ENCODE measurements at regions not wholly inside any gene's neighbourhood (a gene's known extent, or its start where the extent isn't known, plus 50 kb on each side); places are given as distances from the start of the nearest gene placed in this dataset.

GRCh38 chr10:29859521-29860130 is 199.8 kb downstream of the JCAD start (continued):
- TF ChIP-seq KDM2B (CRISPR knock-in tag; IDR thresholded peaks at IDR 0.05) (no peak), ATF6 (CRISPR knock-in tag; IDR thresholded peaks at IDR 0.05) (no peak), OTX1 (CRISPR knock-in tag; IDR thresholded peaks at IDR 0.05) (no peak), MTA1 (IDR thresholded peaks at IDR 0.05; ENCODE audit: borderline replicate concordance) (no peak), SPI1 (IDR thresholded peaks at IDR 0.05; ENCODE audit: borderline replicate concordance, low read depth, low read length) (no peak), PHB2 (IDR thresholded peaks at IDR 0.05; ENCODE audit: low read depth) (no peak), NCOR1 (IDR thresholded peaks at IDR 0.05) (no peak), SIN3B (IDR thresholded peaks at IDR 0.05; ENCODE audit: low read depth) (no peak)

GRCh38 chr10:29858702-29859267 is 200.6 kb downstream of the JCAD start:
- no peak overlapping the region for H2AFZ ChIP-seq (ENCODE audit: low read depth, low read length)
- CTCF ChIA-PET (ENCODE audit: low intra/inter-chr PET ratio): no interaction called here

More at GRCh38 chr10:29858702-29859267, 200.6 kb downstream of the JCAD start:
- 0% methylated on average over 3 of the region's 3 CpGs for WGBS (ENCODE audit: insufficient coverage, low coverage, missing lambda C conversion rate)
- intact Hi-C loops (cut with micrococcal nuclease): no loop called here
- ATAC-seq (no peak), FAIRE-seq (no peak), DNase-seq (ENCODE audit: extremely low read depth in 1 of 4, low spot score in 3 of 4) (no peak)
- no peaks in the 10 kb centered on the region for H3K79me2 ChIP-seq (ENCODE audit: control insufficient read depth, insufficient read depth, low read length)
- no TSS peak for BruUV-seq (replicated peaks)
- no peak overlapping the region for H3K4me3 ChIP-seq
- POLR2A ChIA-PET: no interaction called here
- H3K9ac ChIP-seq (ENCODE audit: insufficient read depth in 1 of 2, low read depth in 2 of 2, low read length in 2 of 2): no peak overlapping the region
- TF ChIP-seq TCFL5 (CRISPR knock-in tag; conservative IDR thresholded peaks at IDR 0.05) (no peak), NCOR1 (IDR thresholded peaks at IDR 0.05) (no peak), SMARCC2 (IDR thresholded peaks at IDR 0.05; ENCODE audit: low read depth) (no peak), ZNF668 (CRISPR knock-in tag; IDR thresholded peaks at IDR 0.05) (no peak), ZNF121 (CRISPR knock-in tag; conservative IDR thresholded peaks at IDR 0.05) (0 out of 2 replicates have a peak, but pooled peaks have one; percentile 8)
- no peaks in the 10 kb centered on the region for H3K4me1 ChIP-seq (replicated peaks in 1 of 2; ENCODE audit: control insufficient read depth in 2 of 2, insufficient read depth in 2 of 2, low read length in 2 of 2)
- no peaks in the 10 kb centered on the region for H4K20me1 ChIP-seq (replicated peaks; ENCODE audit: control insufficient read depth, insufficient read depth, low read length)
- H3K27me3 ChIP-seq (ENCODE audit: control insufficient read depth in 2 of 2, insufficient read depth in 2 of 2, low read length in 2 of 2): peaks cover 5 to 13% of the 10 kb centered on the region in 2 experiments; a peak in 3 of 5 replicates
- H3K4me2 ChIP-seq (ENCODE audit: insufficient read depth, low read length): no peak overlapping the region
- no peak overlapping the region for H3K27ac ChIP-seq (ENCODE audit: extremely low read depth, low read depth, low read length)
- no peaks in the 10 kb centered on the region for H3K9me3 ChIP-seq (replicated peaks; ENCODE audit: control insufficient read depth, insufficient read depth, low read depth, low read length)
- peaks cover 2% of the 10 kb centered on the region for H3K9me1 ChIP-seq (ENCODE audit: control insufficient read depth, insufficient read depth, low read length)
- in situ Hi-C loops (cut with MboI): no loop called here
- H3K36me3 ChIP-seq (ENCODE audit: control insufficient read depth, insufficient read depth, low read length): no peaks in the 10 kb centered on the region

All from K562 (cell line).